Mesenchymal stem cell (in vitro differentiated cells and primary cell): ENCODE measurements at regions not wholly inside any gene's neighbourhood (a gene's known extent, or its start where the extent isn't known, plus 50 kb on each side); places are given as distances from the start of the nearest gene placed in this dataset.

Source experiments
- DNase-seq: peaks from one replicate; pipeline ENCODE4 v3.0.0-alpha.2; 2013
- H2AFZ ChIP-seq: one replicate; pipeline ENCODE4 v1.6.1; 2013; ENCODE audit warnings: low read depth, mild to moderate bottlenecking, control low read depth, inconsistent platforms, low read length, moderate library complexity
- H2AK5ac ChIP-seq: 2 replicates; pipeline ENCODE4 v1.6.1; 2013; ENCODE audit warnings: low read length, moderate library complexity, mild to moderate bottlenecking, inconsistent platforms; ENCODE audit not compliant: severe bottlenecking
- H2BK120ac ChIP-seq: one replicate; pipeline ENCODE4 v1.6.1; 2013; ENCODE audit warnings: low read depth, mild to moderate bottlenecking, inconsistent platforms, low read length, moderate library complexity
- H2BK12ac ChIP-seq, 2 experiments: one replicate each; pipeline ENCODE4 v1.6.1; 2013; ENCODE audit warnings: inconsistent platforms in 2 of 2, low read length in 2 of 2, mild to moderate bottlenecking in 2 of 2, moderate library complexity in 2 of 2, control low read depth in 1 of 2
- H2BK15ac ChIP-seq: one replicate; pipeline ENCODE4 v1.6.1; 2013; ENCODE audit warnings: mild to moderate bottlenecking, low read depth, inconsistent platforms; ENCODE audit not compliant: poor library complexity, severe bottlenecking
- H2BK5ac ChIP-seq: 2 replicates; pipeline ENCODE4 v1.6.1; 2013; ENCODE audit warnings: low read depth, mild to moderate bottlenecking, low read length, control low read depth, inconsistent platforms; ENCODE audit not compliant: poor library complexity, severe bottlenecking
- H3K14ac ChIP-seq, 2 experiments: one replicate each; pipeline ENCODE4 v1.6.1; 2013; ENCODE audit warnings: inconsistent platforms in 2 of 2, low read length in 2 of 2, control low read depth in 1 of 2, mild to moderate bottlenecking in 1 of 2, moderate library complexity in 1 of 2
- H3K18ac ChIP-seq, 2 experiments: one replicate each; pipeline ENCODE4 v1.6.1; 2013; ENCODE audit warnings: inconsistent platforms in 2 of 2, low read length in 2 of 2, control low read depth in 1 of 2, low read depth in 1 of 2, mild to moderate bottlenecking in 1 of 2
- H3K23ac ChIP-seq, 2 experiments: one replicate each; pipeline ENCODE4 v1.6.1; 2013; ENCODE audit warnings: inconsistent platforms in 2 of 2, low read length in 2 of 2, mild to moderate bottlenecking in 2 of 2, moderate library complexity in 2 of 2, control low read depth in 1 of 2
- H3K27ac ChIP-seq: 2 replicates; pipeline ENCODE4 v1.5.1; 2013; ENCODE audit warnings: mild to moderate bottlenecking, moderate library complexity, low read length, control low read depth, inconsistent platforms; ENCODE audit not compliant: poor library complexity, severe bottlenecking
- H3K27me3 ChIP-seq, 2 experiments: 2 replicates each; pipeline versions ENCODE4 v1.6.1 to v1.7.0; 2013; ENCODE audit warnings: low read length in 2 of 2, mild to moderate bottlenecking in 2 of 2, moderate library complexity in 2 of 2, control low read depth in 1 of 2, inconsistent platforms in 1 of 2; ENCODE audit not compliant: control insufficient read depth in 1 of 2, insufficient read depth in 1 of 2
- H3K36me3 ChIP-seq, 2 experiments: 2 replicates each; pipeline versions ENCODE4 v1.6.1 to v1.7.0; 2013; ENCODE audit warnings: low read length in 2 of 2, control low read depth in 1 of 2, inconsistent platforms in 1 of 2, low read depth in 1 of 2, mild to moderate bottlenecking in 1 of 2; ENCODE audit not compliant: insufficient read depth in 2 of 2, control insufficient read depth in 1 of 2
- H3K4ac ChIP-seq, 2 experiments: one replicate each; pipeline ENCODE4 v1.6.1; 2013; ENCODE audit warnings: inconsistent platforms in 2 of 2, low read length in 2 of 2, mild to moderate bottlenecking in 2 of 2, moderate library complexity in 2 of 2, control low read depth in 1 of 2, low read depth in 1 of 2
- H3K4me1 ChIP-seq: 2 replicates; pipeline ENCODE4 v1.6.1; 2013; ENCODE audit warnings: low read depth, low read length, control low read depth; ENCODE audit not compliant: control insufficient read depth, insufficient read depth
- H3K4me2 ChIP-seq: 2 replicates; pipeline ENCODE4 v1.6.1; 2013; ENCODE audit warnings: low read length, mild to moderate bottlenecking, inconsistent platforms; ENCODE audit not compliant: poor library complexity, severe bottlenecking
- H3K4me3 ChIP-seq, 2 experiments: 2 replicates each; pipeline versions ENCODE4 v1.5.1 to v1.7.0; 2013; ENCODE audit warnings: low read length in 2 of 2, mild to moderate bottlenecking in 2 of 2, control low read depth in 1 of 2, low read depth in 1 of 2; ENCODE audit not compliant: insufficient read depth in 1 of 2
- H3K79me1 ChIP-seq: replicated peaks from 2 replicates; pipeline ENCODE4 v1.6.1; 2013; ENCODE audit warnings: mild to moderate bottlenecking, control low read depth, low read length, inconsistent platforms; ENCODE audit not compliant: poor library complexity, severe bottlenecking
- H3K9ac ChIP-seq: 2 replicates; pipeline ENCODE4 v1.7.0; 2013; ENCODE audit warnings: mild to moderate bottlenecking, low read length, moderate library complexity
- H3K9me3 ChIP-seq: 2 replicates; pipeline ENCODE4 v1.7.0; 2013; ENCODE audit warnings: mild to moderate bottlenecking, low read length; ENCODE audit not compliant: control insufficient read depth
- H4K8ac ChIP-seq: one replicate; pipeline ENCODE4 v1.6.1; 2013; ENCODE audit warnings: inconsistent platforms, mild to moderate bottlenecking, low read length, moderate library complexity
- H4K91ac ChIP-seq: one replicate; pipeline ENCODE4 v1.6.1; 2013; ENCODE audit warnings: mild to moderate bottlenecking, low read length, inconsistent platforms
- WGBS: methylation state at CpG from one replicate; pipeline ENCODE4 v1.1.7; 2013; ENCODE audit warnings: mixed read lengths; 5-methylcytosine and 5-hydroxymethylcytosine counted together

GRCh38 chr14:46401066-46401465, 250.5 kb downstream of the RPL10L start:
- Histone ChIP-seq H3K9ac (no peak overlapping the region), H2BK5ac (no peak overlapping the region), H3K14ac (no peak overlapping the region), H2AK5ac (no peak overlapping the region), H3K27me3 (no peaks in the 10 kb centered on the region), H2BK12ac (no peak overlapping the region), H3K36me3 (no peaks in the 10 kb centered on the region), H4K91ac (no peak overlapping the region), H3K9me3 (no peaks in the 10 kb centered on the region), H3K4me1 (no peaks in the 10 kb centered on the region), H3K4me2 (no peak overlapping the region), H2AFZ (no peak overlapping the region), H3K79me1 (no peaks in the 10 kb centered on the region), H2BK15ac (no peak overlapping the region), H3K27ac (no peak overlapping the region), H2BK120ac (no peak overlapping the region), H3K18ac (no peak overlapping the region), H3K4ac (no peak overlapping the region), H3K23ac (no peak overlapping the region), H4K8ac (no peak overlapping the region), H3K4me3 (no peak overlapping the region)
- DNase-seq: no peak
- WGBS: 87% methylated on average over 2 of the region's 2 CpGs

DNA sequence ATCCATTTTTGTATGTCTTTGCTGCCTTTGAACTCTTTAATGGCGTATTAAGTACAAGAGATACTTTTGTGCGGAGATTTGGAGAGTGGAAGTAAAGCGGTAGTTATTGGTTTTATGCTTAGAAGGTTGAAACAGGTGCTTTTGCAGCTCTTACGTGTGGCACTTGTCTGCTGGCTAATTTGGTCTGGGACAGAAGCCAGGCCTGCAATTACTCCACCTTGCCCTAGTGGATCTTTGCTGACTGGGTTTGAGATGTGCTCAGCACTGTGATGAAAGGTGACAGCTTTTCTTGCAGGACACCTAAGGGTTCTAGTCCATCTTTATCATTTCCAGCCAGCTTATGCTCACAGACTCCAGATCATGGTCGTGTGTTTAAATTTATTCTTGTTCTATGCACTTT, 252.5 kb downstream of the RPL10L start:
- no peak overlapping the region for H4K8ac ChIP-seq
- H3K4me3 ChIP-seq: no peak overlapping the region
- H3K23ac ChIP-seq: no peak overlapping the region
- H2BK120ac ChIP-seq: no peak overlapping the region
- no peak overlapping the region for H3K4ac ChIP-seq
- no peak overlapping the region for H2BK12ac ChIP-seq
- H3K9me3 ChIP-seq: no peaks in the 10 kb centered on the region
- no peak overlapping the region for H3K27ac ChIP-seq
- H2AFZ ChIP-seq: no peak overlapping the region
- H3K79me1 ChIP-seq: no peaks in the 10 kb centered on the region
- no peak for DNase-seq
- no peak overlapping the region for H2BK5ac ChIP-seq
- no peak overlapping the region for H4K91ac ChIP-seq
- H3K4me1 ChIP-seq: no peaks in the 10 kb centered on the region
- H3K4me2 ChIP-seq: no peak overlapping the region
- no peaks in the 10 kb centered on the region for H3K27me3 ChIP-seq
- no peak overlapping the region for H2BK15ac ChIP-seq
- H2AK5ac ChIP-seq: no peak overlapping the region
- H3K18ac ChIP-seq: peak overlapping the region in 1 of 2 experiments; percentile 16
- H3K14ac ChIP-seq: peak overlapping the region in 1 of 2 experiments; percentile 36
- no peaks in the 10 kb centered on the region for H3K36me3 ChIP-seq
- 97% methylated on average over 5 of the region's 5 CpGs for WGBS
- H3K9ac ChIP-seq: no peak overlapping the region

- DNase-seq: no peak
- H3K27me3 ChIP-seq: no peaks in the 10 kb centered on the region
- H3K4ac ChIP-seq: no peak overlapping the region
- H2AK5ac ChIP-seq: no peak overlapping the region
- H2BK5ac ChIP-seq: no peak overlapping the region
- no peak overlapping the region for H2BK12ac ChIP-seq
- no peak overlapping the region for H2BK120ac ChIP-seq
- no peak overlapping the region for H3K9ac ChIP-seq
- no peak overlapping the region for H4K91ac ChIP-seq
- peaks cover 39% of the 10 kb centered on the region for H3K9me3 ChIP-seq
- no peaks in the 10 kb centered on the region for H3K79me1 ChIP-seq
- no peak overlapping the region for H3K18ac ChIP-seq
- H4K8ac ChIP-seq: no peak overlapping the region
- H3K23ac ChIP-seq: no peak overlapping the region
- no peak overlapping the region for H3K27ac ChIP-seq
- no peak overlapping the region for H2AFZ ChIP-seq
- H3K4me3 ChIP-seq: no peak overlapping the region
- H3K36me3 ChIP-seq: no peaks in the 10 kb centered on the region
- no peak overlapping the region for H3K14ac ChIP-seq
- no peak overlapping the region for H3K4me2 ChIP-seq
- H3K4me1 ChIP-seq: no peaks in the 10 kb centered on the region
- 96% methylated on average over 6 of the region's 10 CpGs for WGBS
- no peak overlapping the region for H2BK15ac ChIP-seq
Measured at GRCh38 chr14:46384611-46385010, 267.0 kb downstream of the RPL10L start.

DNA sequence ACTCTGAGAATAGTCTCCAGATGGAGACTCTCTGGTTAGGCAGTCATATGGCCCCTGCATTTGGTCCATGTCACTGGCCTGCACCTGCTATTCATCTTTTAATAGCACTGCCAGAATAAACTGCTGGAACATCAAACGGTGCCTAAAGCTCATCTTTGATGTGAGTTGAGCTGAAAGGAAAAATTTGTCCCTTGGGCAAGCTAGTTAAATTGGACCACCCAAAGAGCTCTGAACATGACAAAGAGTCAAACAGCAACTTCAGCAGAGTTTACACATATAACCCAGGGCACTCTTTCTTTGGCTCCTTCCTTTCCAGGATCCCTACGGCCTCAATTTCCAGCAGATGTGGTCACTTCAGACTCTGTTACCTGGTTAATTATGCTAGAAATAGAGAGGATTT, 269.9 kb downstream of the RPL10L start:
- WGBS: 50% methylated on average over 1 of the region's 2 CpGs
- no peak overlapping the region for H2BK5ac ChIP-seq
- DNase-seq: no peak

More for the DNA sequence above, 269.9 kb downstream of the RPL10L start:
- Histone ChIP-seq H2BK15ac (no peak overlapping the region), H3K14ac (no peak overlapping the region), H3K4me2 (no peak overlapping the region), H2AK5ac (no peak overlapping the region), H3K9ac (no peak overlapping the region), H2BK12ac (no peak overlapping the region), H2AFZ (no peak overlapping the region), H3K9me3 (peaks cover 31% of the 10 kb centered on the region), H3K4ac (no peak overlapping the region), H3K79me1 (no peaks in the 10 kb centered on the region), H3K18ac (no peak overlapping the region), H4K8ac (no peak overlapping the region), H2BK120ac (no peak overlapping the region), H3K4me3 (no peak overlapping the region), H4K91ac (no peak overlapping the region), H3K23ac (no peak overlapping the region), H3K27ac (no peak overlapping the region), H3K4me1 (no peaks in the 10 kb centered on the region), H3K36me3 (no peaks in the 10 kb centered on the region), H3K27me3 (no peaks in the 10 kb centered on the region)
